Trophoblast cell (in vitro differentiated cells and primary cell): ENCODE measurements at regions not wholly inside any gene's neighbourhood (a gene's known extent, or its start where the extent isn't known, plus 50 kb on each side); places are given as distances from the start of the nearest gene placed in this dataset.

Experiments
- DNase-seq, 2 donors: peaks; one replicate each; pipeline ENCODE4 v3.0.0-alpha.2; 2016
- H2AFZ ChIP-seq: 2 replicates; pipeline ENCODE4 v1.6.1; 2013; ENCODE audit warnings: low read length, moderate library complexity, mild to moderate bottlenecking; ENCODE audit not compliant: insufficient read depth, poor library complexity
- H2AK5ac ChIP-seq: 2 replicates; pipeline ENCODE4 v1.6.1; 2013; ENCODE audit warnings: mild to moderate bottlenecking, low read length
- H2BK120ac ChIP-seq: 2 replicates; pipeline ENCODE4 v1.6.1; 2013; ENCODE audit warnings: low read length, mild to moderate bottlenecking, moderate library complexity; ENCODE audit not compliant: insufficient read depth, poor library complexity
- H2BK12ac ChIP-seq: 2 replicates; pipeline ENCODE4 v1.6.1; 2013; ENCODE audit warnings: mild to moderate bottlenecking, low read length, moderate library complexity
- H2BK5ac ChIP-seq: 2 replicates; pipeline ENCODE4 v1.6.1; 2013; ENCODE audit warnings: low read length, low read depth, moderate library complexity, mild to moderate bottlenecking; ENCODE audit not compliant: poor library complexity
- H3K14ac ChIP-seq: 2 replicates; pipeline ENCODE4 v1.6.1; 2013; ENCODE audit warnings: mild to moderate bottlenecking, low read length
- H3K18ac ChIP-seq: 2 replicates; pipeline ENCODE4 v1.6.1; 2013; ENCODE audit warnings: mild to moderate bottlenecking, low read length
- H3K23ac ChIP-seq: 2 replicates; pipeline ENCODE4 v1.6.1; 2013; ENCODE audit warnings: low read length
- H3K27ac ChIP-seq: 2 replicates; pipeline ENCODE4 v1.5.1; 2013; ENCODE audit warnings: low read depth, mild to moderate bottlenecking, inconsistent platforms, low read length, moderate library complexity
- H3K27me3 ChIP-seq: 2 replicates; pipeline ENCODE4 v1.6.1; 2013; ENCODE audit warnings: inconsistent platforms, mild to moderate bottlenecking, low read length, moderate library complexity; ENCODE audit not compliant: insufficient read depth
- H3K36me3 ChIP-seq, 2 experiments: 1 replicate in 1 of 2; 2 replicates in 1 of 2; pipeline ENCODE4 v1.6.1; 2013; ENCODE audit warnings: low read length in 2 of 2, mild to moderate bottlenecking in 2 of 2, moderate library complexity in 1 of 2; ENCODE audit not compliant: insufficient read depth in 2 of 2, control insufficient read depth in 1 of 2
- H3K4ac ChIP-seq: 2 replicates; pipeline ENCODE4 v1.6.1; 2013; ENCODE audit warnings: low read depth, mild to moderate bottlenecking, low read length, moderate library complexity
- H3K4me1 ChIP-seq, 2 experiments: 1 replicate in 1 of 2; 2 replicates in 1 of 2; pipeline ENCODE4 v1.6.1; 2013; ENCODE audit warnings: low read length in 2 of 2, mild to moderate bottlenecking in 2 of 2, moderate library complexity in 1 of 2; ENCODE audit not compliant: insufficient read depth in 2 of 2, control insufficient read depth in 1 of 2
- H3K4me2 ChIP-seq: 2 replicates; pipeline ENCODE4 v1.6.1; 2013; ENCODE audit warnings: inconsistent platforms, mild to moderate bottlenecking, low read length, moderate library complexity
- H3K4me3 ChIP-seq: 2 replicates; pipeline ENCODE4 v1.5.1; 2013; ENCODE audit warnings: mild to moderate bottlenecking, low read depth, low read length, inconsistent platforms
- H3K79me1 ChIP-seq: one replicate; pipeline ENCODE4 v1.6.1; 2013; ENCODE audit warnings: low read length
- H3K79me2 ChIP-seq: 2 replicates; pipeline ENCODE4 v1.6.1; 2013; ENCODE audit warnings: low read length, mild to moderate bottlenecking; ENCODE audit not compliant: control insufficient read depth, insufficient read depth, poor library complexity
- H3K9ac ChIP-seq: 2 replicates; pipeline ENCODE4 v1.6.1; 2013; ENCODE audit warnings: mild to moderate bottlenecking, low read length
- H3K9me3 ChIP-seq: 2 replicates; pipeline ENCODE4 v1.6.1; 2013; ENCODE audit warnings: low read depth, mild to moderate bottlenecking, control low read depth, inconsistent platforms, low read length; ENCODE audit not compliant: insufficient read depth
- H4K12ac ChIP-seq: 2 replicates; pipeline ENCODE4 v1.6.1; 2013; ENCODE audit warnings: low read depth, mild to moderate bottlenecking, low read length, moderate library complexity
- H4K8ac ChIP-seq: 2 replicates; pipeline ENCODE4 v1.6.1; 2013; ENCODE audit warnings: low read depth, mild to moderate bottlenecking, low read length, moderate library complexity
- H4K91ac ChIP-seq: one replicate; pipeline ENCODE4 v1.6.1; 2013; ENCODE audit warnings: low read depth, mild to moderate bottlenecking, low read length, moderate library complexity
- WGBS: extraction: QIAGEN DNeasy Blood & Tissue Kit; methylation state at CpG from one replicate; pipeline ENCODE4 v1.1.7; 2013; ENCODE audit warnings: missing lambda C conversion rate; ENCODE audit not compliant: insufficient read length, insufficient coverage; ENCODE audit errors: extremely low coverage; 5-methylcytosine and 5-hydroxymethylcytosine counted together

DNA sequence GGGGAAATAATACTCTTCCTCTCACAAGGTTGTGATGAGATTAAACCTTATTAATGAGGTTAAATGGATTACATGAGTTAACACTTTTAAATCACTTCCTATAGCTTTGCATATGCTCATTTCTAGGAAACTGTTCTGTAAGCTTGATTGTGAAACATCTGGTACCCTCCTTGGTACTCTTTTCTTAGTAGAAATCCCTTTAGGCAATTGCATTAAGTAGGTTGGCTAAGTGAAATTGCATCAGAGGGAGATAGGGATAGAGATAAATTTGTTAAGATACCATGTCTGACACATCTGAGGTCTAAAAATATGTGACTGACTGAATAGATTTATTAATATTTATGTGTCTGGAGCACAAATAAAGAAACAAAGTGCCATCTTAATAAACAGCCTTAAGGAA is 275.9 kb upstream of the MAP2 start:
- Histone ChIP-seq H3K9me3 (no peaks in the 10 kb centered on the region), H2BK5ac (no peak overlapping the region), H3K14ac (no peak overlapping the region), H3K36me3 (no peaks in the 10 kb centered on the region), H3K79me2 (no peaks in the 10 kb centered on the region), H3K4ac (no peak overlapping the region), H3K23ac (no peak overlapping the region), H4K12ac (no peak overlapping the region), H2BK120ac (no peak overlapping the region), H3K9ac (no peak overlapping the region), H3K4me3 (no peak overlapping the region), H3K27ac (no peak overlapping the region), H3K79me1 (no peaks in the 10 kb centered on the region), H2BK12ac (no peak overlapping the region), H3K4me1 (no peaks in the 10 kb centered on the region), H4K91ac (no peak overlapping the region), H2AK5ac (no peak overlapping the region), H3K18ac (no peak overlapping the region), H2AFZ (no peak overlapping the region), H3K4me2 (no peak overlapping the region), H3K27me3 (no peaks in the 10 kb centered on the region), H4K8ac (no peak overlapping the region)
- DNase-seq: peak in 1 of 2 donors; percentile 33

DNA sequence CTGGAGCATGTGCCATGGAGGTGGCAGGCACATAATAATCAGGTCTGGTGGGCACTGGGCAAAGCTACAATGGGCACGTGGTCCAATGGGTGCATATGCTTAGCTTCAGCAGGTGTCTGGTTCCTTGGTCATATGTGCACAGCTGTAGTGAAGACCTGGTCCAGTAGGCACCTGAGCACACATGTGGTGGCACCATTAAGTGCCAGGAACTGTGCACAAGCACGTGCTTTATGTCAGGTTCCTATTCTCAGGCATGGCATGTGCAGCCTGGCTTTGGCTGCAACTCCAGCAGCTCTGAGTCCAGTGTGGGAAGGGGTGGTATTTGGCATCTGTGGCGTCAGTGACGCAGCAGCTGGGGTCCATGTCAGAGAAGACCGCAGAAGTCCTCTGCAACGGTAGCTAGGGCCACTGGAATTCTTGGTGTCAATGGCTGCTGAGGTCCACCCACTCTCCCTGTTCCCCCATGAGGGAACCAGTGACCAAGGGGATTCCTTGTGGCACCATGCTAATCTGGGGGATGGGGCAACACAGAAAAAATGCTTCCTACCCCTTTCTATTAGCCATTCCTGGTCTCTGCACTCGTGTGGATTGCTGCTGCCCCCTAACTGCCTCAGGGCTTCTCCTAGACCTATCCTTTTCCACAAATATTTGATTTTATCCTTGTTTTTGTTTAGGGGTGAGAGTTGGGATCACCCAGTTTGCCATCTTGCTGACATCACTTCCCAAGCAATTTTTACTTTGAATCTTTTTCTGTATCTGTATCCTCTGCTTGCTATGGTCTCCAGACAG is 262.9 kb upstream of the MAP2 start:
- Histone ChIP-seq H3K9me3 (peaks cover 2% of the 10 kb centered on the region), H3K27me3 (no peaks in the 10 kb centered on the region), H2BK12ac (no peak overlapping the region), H3K14ac (no peak overlapping the region), H2BK5ac (no peak overlapping the region), H4K91ac (no peak overlapping the region), H2AK5ac (no peak overlapping the region), H3K79me1 (no peaks in the 10 kb centered on the region), H3K4me2 (no peak overlapping the region), H3K27ac (no peak overlapping the region), H3K23ac (no peak overlapping the region), H2BK120ac (no peak overlapping the region), H3K36me3 (no peaks in the 10 kb centered on the region), H2AFZ (no peak overlapping the region), H3K4me3 (no peak overlapping the region), H3K9ac (no peak overlapping the region), H3K79me2 (no peaks in the 10 kb centered on the region), H3K4ac (no peak overlapping the region), H3K18ac (no peak overlapping the region), H4K12ac (no peak overlapping the region), H3K4me1 (no peaks in the 10 kb centered on the region), H4K8ac (no peak overlapping the region)
- DNase-seq: no peak
- no CpG with 5 or more reads among the region's 7 CpGs for WGBS

- Histone ChIP-seq H2AK5ac (no peak overlapping the region), H3K79me2 (no peaks in the 10 kb centered on the region), H3K27ac (no peak overlapping the region), H3K14ac (no peak overlapping the region), H2AFZ (no peak overlapping the region), H4K12ac (no peak overlapping the region), H4K8ac (no peak overlapping the region), H3K27me3 (no peaks in the 10 kb centered on the region), H3K9me3 (peaks cover 2% of the 10 kb centered on the region), H3K79me1 (no peaks in the 10 kb centered on the region), H3K18ac (no peak overlapping the region), H4K91ac (no peak overlapping the region), H3K4me2 (no peak overlapping the region), H3K4me1 (no peaks in the 10 kb centered on the region), H3K4ac (no peak overlapping the region), H3K23ac (no peak overlapping the region), H2BK12ac (no peak overlapping the region), H3K9ac (no peak overlapping the region), H3K4me3 (no peak overlapping the region), H2BK5ac (no peak overlapping the region), H3K36me3 (no peaks in the 10 kb centered on the region), H2BK120ac (no peak overlapping the region)
- WGBS: no CpG with 5 or more reads among the region's 2 CpGs
- DNase-seq: no peak
Measured at GRCh38 chr2:209162129-209162528, 261.7 kb upstream of the MAP2 start.

DNA sequence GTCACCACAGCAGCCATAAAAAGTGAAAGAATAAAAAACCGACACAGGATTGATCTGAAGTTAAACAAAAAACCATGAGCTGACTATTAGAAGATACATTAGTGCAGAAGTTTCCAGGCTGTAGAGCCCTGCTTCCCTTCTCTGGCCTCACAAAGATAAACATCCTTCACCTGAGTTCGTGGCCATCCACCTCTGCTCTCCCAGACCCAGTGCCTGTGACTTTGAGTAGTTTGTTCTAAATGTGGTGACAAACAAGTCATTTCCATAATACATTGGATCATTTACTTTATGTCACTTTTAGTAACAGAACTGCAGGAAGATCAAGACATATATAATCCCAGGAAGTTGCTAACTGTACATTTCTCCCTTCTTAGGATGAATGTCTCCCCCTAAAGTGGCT is 241.9 kb upstream of the MAP2 start:
- H3K9me3 ChIP-seq: peaks cover 4% of the 10 kb centered on the region
- H3K36me3 ChIP-seq: no peaks in the 10 kb centered on the region
- no peak overlapping the region for H2BK5ac ChIP-seq
- no peak overlapping the region for H3K4me2 ChIP-seq
- no peak overlapping the region for H4K12ac ChIP-seq
- no peaks in the 10 kb centered on the region for H3K4me1 ChIP-seq
- DNase-seq: no peak
- WGBS: no CpG with 5 or more reads among the region's 2 CpGs
- no peak overlapping the region for H3K18ac ChIP-seq
- H3K23ac ChIP-seq: no peak overlapping the region
- H2BK12ac ChIP-seq: no peak overlapping the region
- no peaks in the 10 kb centered on the region for H3K79me1 ChIP-seq
- no peak overlapping the region for H2AFZ ChIP-seq
- no peak overlapping the region for H3K9ac ChIP-seq
- no peaks in the 10 kb centered on the region for H3K27me3 ChIP-seq
- no peak overlapping the region for H4K91ac ChIP-seq
- H2AK5ac ChIP-seq: no peak overlapping the region
- no peaks in the 10 kb centered on the region for H3K79me2 ChIP-seq
- H4K8ac ChIP-seq: no peak overlapping the region
- no peak overlapping the region for H2BK120ac ChIP-seq
- H3K4me3 ChIP-seq: no peak overlapping the region
- H3K4ac ChIP-seq: no peak overlapping the region
- no peak overlapping the region for H3K14ac ChIP-seq
- H3K27ac ChIP-seq: no peak overlapping the region
